DMS114 treated with DMSO at 0.1 percent for 48 hours (cell line): ENCODE measurements at regions not wholly inside any gene's neighbourhood (a gene's known extent, or its start where the extent isn't known, plus 50 kb on each side); places are given as distances from the start of the nearest gene placed in this dataset.

Experiments
- DNase-seq: peaks from one replicate; lab custom pipeline; 2025; ENCODE audit not compliant: unreplicated experiment; lab: John Stamatoyannopoulos, UW

- DNase-seq, result no peak
These were observed 169.2 kb upstream of the MYL2 start for GRCh38 chr12:111089616-111090015.

- DNase-seq, result no peak
These were observed 168.0 kb upstream of the MYL2 start for GRCh38 chr12:111088409-111088808.

- no peak for DNase-seq
These were observed 166.7 kb upstream of the MYL2 start for GRCh38 chr12:111086947-111087700.

DNA sequence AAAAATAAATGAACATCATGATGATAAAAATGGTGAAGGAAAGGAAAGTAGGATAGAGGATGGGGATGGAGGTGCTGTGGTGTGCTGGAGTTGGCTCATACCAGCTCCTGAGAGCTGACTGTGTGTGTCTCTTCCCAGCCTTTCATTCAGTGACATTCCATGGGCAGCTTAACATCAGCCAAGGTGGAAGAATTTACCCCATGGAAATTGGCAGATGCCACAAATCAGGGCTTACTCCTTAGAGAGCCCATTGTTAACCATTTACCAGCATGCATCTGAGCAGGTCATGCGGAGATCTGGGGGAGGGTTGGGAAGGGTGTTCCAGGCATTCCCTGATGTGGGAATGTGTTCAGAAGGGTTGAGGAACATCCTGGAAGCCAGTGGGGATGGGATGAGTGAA lies 164.7 kb upstream of the MYL2 start:
- DNase-seq, result no peak

DNA sequence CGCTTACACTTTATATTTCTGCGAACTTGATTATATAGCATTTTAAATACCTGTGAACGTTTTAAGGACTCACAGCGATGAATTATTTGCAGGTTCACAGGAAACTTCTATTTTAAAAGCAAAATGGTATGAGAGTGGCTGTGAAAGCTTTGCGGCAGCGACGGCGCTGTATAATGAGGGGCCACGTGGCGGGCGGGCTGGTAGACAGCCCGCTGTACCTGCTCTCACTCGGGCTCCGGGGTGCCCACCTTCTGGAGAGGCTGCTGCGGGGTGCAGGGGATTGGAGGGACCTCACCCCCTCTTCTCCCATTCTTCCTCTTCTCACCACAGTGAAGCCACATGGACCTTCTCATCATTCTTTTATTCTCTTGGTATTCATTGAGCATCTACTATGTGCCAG lies 164.2 kb upstream of the MYL2 start:
- DNase-seq, result no peak

- DNase-seq, result no peak
These were observed 163.8 kb upstream of the MYL2 start for GRCh38 chr12:111084158-111084557.

- no peak for DNase-seq
These were observed 161.2 kb upstream of the MYL2 start for GRCh38 chr12:111081600-111081999.

- DNase-seq, result no peak
These were observed 158.4 kb upstream of the MYL2 start for GRCh38 chr12:111078731-111079130.

DNA sequence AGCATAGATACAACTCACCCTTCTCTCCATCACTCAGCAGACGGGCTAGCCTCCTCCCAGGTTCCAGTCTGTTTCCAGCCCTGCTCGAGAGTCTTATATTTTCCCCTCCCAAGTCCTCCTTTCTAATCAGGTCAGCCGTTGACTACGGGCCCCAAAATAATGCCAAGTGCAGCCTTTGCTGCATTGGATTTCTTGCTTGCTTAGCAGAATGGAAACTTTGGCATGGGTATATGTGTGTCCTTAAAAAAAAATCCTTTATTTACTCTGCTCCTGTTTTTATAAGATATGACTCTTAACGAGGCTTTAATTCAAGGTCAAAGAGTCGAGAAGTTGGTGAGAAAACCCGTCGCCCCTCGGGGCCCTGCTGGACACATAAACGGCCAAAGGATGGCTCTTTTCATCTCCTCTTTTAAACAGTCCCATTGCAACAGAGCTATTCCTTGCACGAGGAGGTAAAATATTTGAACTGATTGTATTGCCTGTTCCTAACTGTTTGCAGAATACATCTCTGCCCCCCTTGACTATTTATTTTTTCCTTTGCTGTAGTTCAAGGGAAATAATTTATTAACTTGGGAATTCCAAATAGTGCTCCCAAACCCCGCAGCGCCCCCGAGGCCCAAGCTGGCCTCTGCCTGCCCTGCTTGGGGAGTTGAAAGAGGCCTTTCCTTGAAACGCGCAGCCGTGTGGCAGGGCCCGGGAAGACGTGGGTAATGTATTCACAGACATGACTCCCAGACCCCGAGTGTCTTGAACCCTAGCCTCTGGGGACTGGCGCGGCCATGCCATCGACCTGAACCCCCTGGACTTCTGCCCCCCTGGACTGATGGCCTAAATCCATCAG lies 156.5 kb upstream of the MYL2 start:
- no peak for DNase-seq

DNA sequence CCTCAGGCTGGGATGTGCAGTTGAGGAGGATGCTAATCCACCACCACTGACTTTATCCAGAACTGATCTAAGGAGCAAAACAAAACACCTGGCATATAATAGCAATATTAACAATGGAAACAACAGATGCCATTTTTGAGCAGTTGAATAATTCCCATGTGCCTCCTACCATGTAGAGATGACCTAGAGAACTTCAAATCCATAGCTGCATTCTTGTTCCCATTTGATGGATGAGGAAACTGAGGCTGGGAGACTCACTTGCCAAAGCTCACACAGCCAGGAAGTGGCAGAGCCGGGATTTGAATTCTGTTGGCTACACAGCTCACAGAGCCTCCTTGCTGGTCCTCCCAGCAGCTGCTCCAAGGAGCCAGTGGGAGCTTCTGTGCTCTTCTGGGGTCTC lies 155.8 kb upstream of the MYL2 start:
- DNase-seq, result no peak

- DNase-seq, result no peak
These were observed 154.6 kb upstream of the MYL2 start for GRCh38 chr12:111074965-111075364.

- no peak for DNase-seq
These were observed 154.2 kb upstream of the MYL2 start for GRCh38 chr12:111074559-111074958.

DNA sequence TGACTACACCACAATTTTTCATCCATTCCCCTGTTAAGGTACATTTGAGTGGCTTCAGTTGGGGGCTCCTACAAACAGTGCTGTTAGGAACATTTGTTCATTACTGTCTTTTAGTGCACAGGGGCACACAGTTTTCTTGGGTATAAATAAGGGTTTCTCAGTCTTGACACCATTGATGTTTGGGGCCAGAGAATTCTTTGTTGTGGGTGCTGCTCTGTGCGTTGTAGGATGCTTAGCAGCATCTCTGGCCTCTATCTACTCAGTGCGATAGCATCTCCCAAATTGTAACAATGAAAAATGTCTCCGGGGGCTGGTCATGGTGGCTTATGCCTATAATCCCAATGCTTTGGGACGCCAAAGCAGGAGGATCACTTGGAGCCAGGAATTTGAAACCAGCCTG lies 153.0 kb upstream of the MYL2 start:
- no peak for DNase-seq

DNA sequence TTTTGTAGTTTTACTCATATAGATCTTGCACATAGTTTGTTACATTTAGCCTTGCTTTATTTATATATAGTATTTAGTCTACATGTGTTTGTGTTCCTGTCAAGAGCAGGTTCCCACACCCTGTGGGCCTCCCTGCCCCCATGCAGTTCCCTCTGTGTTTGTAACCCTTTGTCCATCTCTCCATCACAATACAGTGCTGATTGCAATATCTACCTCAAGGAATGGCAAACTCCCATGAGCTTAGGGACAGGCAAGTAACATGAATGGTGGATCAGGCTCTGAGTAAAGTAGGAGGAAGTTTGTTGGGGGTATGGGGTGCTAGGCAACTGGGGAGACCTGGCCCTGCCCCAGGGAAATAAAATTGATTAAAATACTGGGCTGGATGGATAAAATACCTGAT lies 151.9 kb upstream of the MYL2 start:
- DNase-seq, result no peak

GRCh38 chr12:111069886-111070285 lies 149.5 kb upstream of the MYL2 start:
- DNase-seq, result no peak

- DNase-seq, result no peak
These were observed 147.9 kb upstream of the MYL2 start for GRCh38 chr12:111068290-111068689.

DNA sequence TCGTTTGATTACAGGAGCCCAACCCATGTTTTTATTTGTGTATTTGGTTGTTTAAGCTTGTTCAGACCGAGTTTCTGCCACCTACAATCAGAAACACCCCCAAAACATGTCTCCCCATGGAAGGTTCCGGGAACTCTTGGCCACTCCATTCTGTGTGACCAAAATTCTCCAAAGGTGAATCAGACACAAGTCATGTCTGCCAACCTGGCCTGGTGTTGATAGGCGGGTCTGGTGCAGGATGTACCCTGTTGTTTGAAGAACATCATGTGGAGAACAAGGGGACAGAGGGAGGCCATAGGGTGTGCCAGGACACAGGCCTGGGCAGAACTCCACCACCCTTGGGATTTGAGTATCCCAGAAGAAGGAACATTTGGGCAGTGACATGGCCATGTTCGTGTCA lies 147.1 kb upstream of the MYL2 start:
- DNase-seq, result no peak

- no peak for DNase-seq
These were observed 146.5 kb upstream of the MYL2 start for GRCh38 chr12:111066744-111067437.

GRCh38 chr12:111064982-111065381 lies 144.6 kb upstream of the MYL2 start:
- DNase-seq, result no peak

GRCh38 chr12:111064154-111064553 lies 143.8 kb upstream of the MYL2 start:
- no peak for DNase-seq

GRCh38 chr12:111063295-111064026 lies 143.1 kb upstream of the MYL2 start:
- DNase-seq, result no peak
